Prostate gland (tissue), 2 donors: ENCODE measurements at regions not wholly inside any gene's neighbourhood (a gene's known extent, or its start where the extent isn't known, plus 50 kb on each side); places are given as distances from the start of the nearest gene placed in this dataset. TPM values are rescaled to one million over a fixed set of nuclear protein-coding genes. Genes with fewer than 3 reads are reported as not detected.

Source experiments
- microRNA-seq: library from miRNA; unstranded; fragments of <30 nt; microRNA quantifications from one replicate; pipeline ENCODE4, GENCODE V29; 2016
- small RNA-seq, 2 donors: library from RNA; depleted of rRNA; stranded (forward); fragments of <200 nt; gene quantifications; one replicate each; pipeline ENCODE3, GENCODE V24; 2016

Small RNA genes lying in the stretch of these regions (microRNA-seq; reads per million reads assigned to microRNA genes)
- not detected for gene MIR4302

Small RNA genes lying in the stretch of these regions (small RNA-seq; reads per million reads assigned to genes)
- gene RN7SKP262 = 0 reads per million in 2 donors
